ENCODE measurements at regions not wholly inside any gene's neighbourhood (a gene's known extent, or its start where the extent isn't known, plus 50 kb on each side); places are given as distances from the start of the nearest gene placed in this dataset.
"Not testable (repeated sequence)": the region's sequence is repeated elsewhere in the genome, so short reads cannot be mapped to it uniquely, and the experiment has no call there.

DNA sequence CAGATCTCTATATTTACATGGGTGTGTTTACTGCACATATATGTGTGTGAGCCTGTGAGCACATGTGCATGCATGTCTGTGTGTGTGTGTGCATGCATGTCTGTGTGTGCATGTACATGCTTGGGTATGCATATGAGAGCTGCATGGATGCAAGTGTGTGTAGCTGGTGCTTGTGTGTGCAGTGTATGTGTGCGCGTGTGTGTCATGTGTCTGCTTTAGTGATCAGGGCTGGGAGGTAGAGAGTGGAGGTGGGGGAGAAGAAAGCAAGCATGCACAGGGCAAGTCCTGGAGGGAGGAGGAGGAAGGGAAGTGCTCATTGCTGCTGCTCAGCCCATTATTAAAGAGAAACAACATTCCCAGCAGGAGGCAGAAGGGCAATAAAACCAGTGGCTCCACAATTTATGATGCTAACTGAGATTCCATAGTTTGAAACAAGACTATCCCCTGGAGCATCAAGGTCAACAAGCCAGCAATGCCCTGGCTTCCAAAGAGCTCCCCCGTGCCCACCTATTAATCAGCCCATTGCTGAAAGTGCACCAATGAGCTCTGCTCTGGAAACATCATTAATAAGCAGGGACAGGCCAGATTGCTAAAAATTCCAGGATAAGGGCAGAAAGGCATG is 414.0 kb downstream of the MAFB start:
- no peak overlapping the region for H3K4me3 ChIP-seq (ENCODE audit: low read depth, low read length)
- in situ Hi-C loops (cut with HindIII; ENCODE audit: low sequenced_read_pairs): no loop called here
- DNase-seq (ENCODE audit: low read depth): no peak
- TF ChIP-seq, protein P1, sequence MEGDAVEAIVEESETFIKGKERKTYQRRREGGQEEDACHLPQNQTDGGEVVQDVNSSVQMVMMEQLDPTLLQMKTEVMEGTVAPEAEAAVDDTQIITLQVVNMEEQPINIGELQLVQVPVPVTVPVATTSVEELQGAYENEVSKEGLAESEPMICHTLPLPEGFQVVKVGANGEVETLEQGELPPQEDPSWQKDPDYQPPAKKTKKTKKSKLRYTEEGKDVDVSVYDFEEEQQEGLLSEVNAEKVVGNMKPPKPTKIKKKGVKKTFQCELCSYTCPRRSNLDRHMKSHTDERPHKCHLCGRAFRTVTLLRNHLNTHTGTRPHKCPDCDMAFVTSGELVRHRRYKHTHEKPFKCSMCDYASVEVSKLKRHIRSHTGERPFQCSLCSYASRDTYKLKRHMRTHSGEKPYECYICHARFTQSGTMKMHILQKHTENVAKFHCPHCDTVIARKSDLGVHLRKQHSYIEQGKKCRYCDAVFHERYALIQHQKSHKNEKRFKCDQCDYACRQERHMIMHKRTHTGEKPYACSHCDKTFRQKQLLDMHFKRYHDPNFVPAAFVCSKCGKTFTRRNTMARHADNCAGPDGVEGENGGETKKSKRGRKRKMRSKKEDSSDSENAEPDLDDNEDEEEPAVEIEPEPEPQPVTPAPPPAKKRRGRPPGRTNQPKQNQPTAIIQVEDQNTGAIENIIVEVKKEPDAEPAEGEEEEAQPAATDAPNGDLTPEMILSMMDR (IDR thresholded peaks at IDR 0.05; ENCODE audit: low read depth, low read length, missing control alignments): no peak

DNA sequence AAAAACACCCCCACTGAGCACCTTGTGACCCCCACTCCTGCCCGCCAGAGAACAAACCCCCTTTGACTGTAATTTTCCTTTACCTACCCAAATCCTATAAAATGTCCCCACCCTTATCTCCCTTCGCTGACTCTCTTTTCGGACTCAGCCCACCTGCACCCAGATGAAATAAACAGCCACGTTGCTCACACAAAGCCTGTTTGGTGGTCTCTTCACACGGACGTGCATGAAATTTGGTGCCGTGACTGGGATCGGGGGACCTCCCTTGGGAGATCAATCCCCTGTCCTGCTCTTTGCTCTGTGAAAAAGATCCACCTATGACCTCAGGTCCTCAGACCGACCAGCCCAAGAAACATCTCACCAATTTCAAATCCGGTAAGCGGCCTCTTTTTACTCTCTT is 419.8 kb downstream of the MAFB start:
- H3K4me3 ChIP-seq (ENCODE audit: low read depth, low read length); DNase-seq (ENCODE audit: low read depth); in situ Hi-C loops (cut with HindIII; ENCODE audit: low sequenced_read_pairs): not testable (repeated sequence)

DNA sequence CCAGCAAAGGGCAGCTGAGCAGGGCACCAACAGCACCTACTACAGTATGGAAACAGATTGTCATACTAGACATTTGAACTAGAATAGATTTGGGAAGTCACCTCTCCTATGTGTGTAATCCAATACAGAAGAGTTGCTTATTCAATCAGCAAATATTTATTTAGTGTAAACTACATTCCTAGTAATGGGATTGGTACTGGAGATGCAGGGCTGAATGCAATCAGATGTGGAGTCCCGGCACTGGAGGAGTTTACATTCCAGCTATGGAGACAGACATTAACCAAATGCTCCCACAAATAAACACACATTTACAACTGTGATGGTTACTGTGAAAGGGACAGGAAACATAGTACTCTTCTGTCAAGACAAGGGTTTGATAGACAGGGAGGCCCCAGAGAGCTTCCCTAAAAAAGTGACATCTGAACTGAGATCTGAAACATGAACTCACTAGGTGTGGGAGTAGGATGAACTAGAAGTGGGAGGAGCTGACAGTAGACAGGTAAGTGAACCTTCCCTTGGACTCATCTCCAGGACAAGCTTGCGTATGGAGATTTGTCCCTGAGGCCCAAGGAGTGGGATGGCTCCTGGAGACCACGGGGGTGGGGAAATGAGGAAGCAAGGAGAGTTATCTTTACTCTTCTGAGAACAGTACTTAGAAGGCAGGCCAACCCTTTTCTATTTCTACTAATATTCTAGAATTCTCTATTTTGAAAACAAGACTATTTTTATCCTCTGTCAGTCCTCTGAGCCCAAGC is 420.5 kb downstream of the MAFB start:
- no peak overlapping the region for H3K4me3 ChIP-seq (ENCODE audit: low read depth, low read length)
- TF ChIP-seq, protein P1 (IDR thresholded peaks at IDR 0.05; ENCODE audit: low read depth, low read length, missing control alignments): no peak
- DNase-seq (ENCODE audit: low read depth): no peak
- in situ Hi-C loops (cut with HindIII; ENCODE audit: low sequenced_read_pairs): no loop called here

DNA sequence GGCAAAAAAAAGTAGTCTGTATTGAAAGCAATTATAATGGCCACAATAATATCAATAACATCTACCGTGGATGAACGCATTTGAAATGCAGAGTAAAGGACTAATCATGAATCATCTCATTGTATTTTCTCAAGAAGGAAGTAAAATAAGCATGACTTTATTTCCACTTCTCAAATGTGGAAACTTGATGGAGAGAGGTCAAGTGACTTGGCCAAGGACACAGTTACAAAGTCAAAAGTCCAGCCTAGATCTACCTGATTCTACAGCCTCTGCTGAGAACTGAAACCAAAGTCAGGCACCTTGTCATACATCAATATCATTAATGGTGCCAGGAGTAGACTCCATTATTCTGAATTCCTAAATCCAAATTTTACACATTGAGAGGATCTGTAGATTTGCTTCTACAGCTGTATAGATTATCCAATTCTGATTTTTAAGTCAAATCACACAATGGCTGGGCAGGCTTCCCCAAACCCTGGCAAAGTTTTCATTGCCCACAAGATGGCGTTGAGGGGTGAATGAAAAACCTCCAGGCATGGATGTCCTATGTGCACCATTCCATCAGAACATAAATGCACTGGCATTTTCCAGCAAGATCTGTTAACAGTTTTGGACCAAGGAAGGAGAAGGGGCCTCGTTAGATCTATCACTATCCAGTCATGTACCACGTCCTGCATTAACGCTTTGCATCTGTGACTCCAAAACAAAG is 423.1 kb downstream of the MAFB start:
- no peak overlapping the region for H3K4me3 ChIP-seq (ENCODE audit: low read depth, low read length)
- no peak for DNase-seq (ENCODE audit: low read depth)
- TF ChIP-seq, protein P1 (IDR thresholded peaks at IDR 0.05; ENCODE audit: low read depth, low read length, missing control alignments): peak; percentile 56
- in situ Hi-C loops (cut with HindIII; ENCODE audit: low sequenced_read_pairs): no loop called here

DNA sequence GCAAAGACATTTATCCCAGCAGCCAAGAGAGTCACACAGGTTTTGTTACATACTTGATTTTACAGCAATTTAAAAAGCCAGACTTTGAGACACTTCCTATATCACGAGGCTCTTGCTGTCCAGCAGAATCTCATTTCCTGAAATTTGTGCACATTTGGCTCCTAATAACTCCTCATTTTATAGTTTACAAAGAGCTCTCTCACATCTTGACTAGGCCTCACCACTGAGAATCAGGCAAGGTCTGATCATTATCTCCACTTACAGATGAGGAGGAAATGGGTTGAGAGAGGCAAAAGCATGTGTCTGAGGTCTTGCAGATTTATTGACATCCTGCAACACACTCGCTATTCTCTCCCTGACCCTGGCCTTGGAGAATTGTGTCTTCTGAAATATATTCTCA is 426.8 kb downstream of the MAFB start:
- DNase-seq (ENCODE audit: low read depth): no peak
- in situ Hi-C loops (cut with HindIII; ENCODE audit: low sequenced_read_pairs): no loop called here
- H3K4me3 ChIP-seq (ENCODE audit: low read depth, low read length): no peak overlapping the region
- TF ChIP-seq, protein P1 (IDR thresholded peaks at IDR 0.05; ENCODE audit: low read depth, low read length, missing control alignments): no peak

DNA sequence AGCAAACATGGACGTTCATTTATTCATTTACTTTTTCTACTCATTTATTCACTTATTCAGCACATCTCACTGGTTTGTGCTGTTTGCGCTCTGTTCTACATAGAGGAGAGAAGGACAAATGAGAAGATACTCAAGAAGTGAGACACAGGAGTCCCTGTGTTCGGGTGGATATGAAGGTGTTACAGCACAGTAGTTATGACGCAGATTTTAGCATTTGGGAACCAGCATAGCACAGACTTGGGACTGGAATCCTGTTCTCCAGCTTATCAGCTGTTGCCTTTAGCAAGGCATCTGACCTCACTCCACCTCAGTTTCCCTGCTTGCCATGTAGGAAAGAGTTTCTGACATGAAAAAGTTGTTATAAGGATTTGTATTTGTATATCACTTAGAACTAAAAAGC is 430.1 kb downstream of the MAFB start:
- DNase-seq (ENCODE audit: low read depth): no peak
- TF ChIP-seq, protein P1 (IDR thresholded peaks at IDR 0.05; ENCODE audit: low read depth, low read length, missing control alignments): no peak
- H3K4me3 ChIP-seq (ENCODE audit: low read depth, low read length): no peak overlapping the region
- in situ Hi-C loops (cut with HindIII; ENCODE audit: low sequenced_read_pairs): no loop called here

DNA sequence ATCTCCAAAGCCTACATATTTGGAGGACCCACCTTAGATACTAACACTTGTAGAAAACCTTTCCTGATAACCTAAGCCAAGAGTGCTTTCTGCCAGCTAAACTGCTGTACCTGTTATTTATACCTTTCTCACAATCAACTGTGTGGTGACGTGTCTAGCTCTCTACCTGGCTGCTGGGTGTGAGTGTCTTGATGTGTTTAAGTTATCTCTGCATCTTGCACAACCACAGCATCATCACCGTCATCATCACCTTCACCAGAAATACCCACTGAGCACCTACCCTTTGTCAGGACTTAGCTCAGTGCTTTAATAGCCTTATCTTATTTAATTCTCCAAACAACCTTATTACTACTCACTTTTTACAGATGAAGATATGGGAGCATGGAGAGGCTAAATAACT is 431.3 kb downstream of the MAFB start:
- TF ChIP-seq, protein P1 (IDR thresholded peaks at IDR 0.05; ENCODE audit: low read depth, low read length, missing control alignments): no peak
- in situ Hi-C loops (cut with HindIII; ENCODE audit: low sequenced_read_pairs): no loop called here
- DNase-seq (ENCODE audit: low read depth): no peak
- H3K4me3 ChIP-seq (ENCODE audit: low read depth, low read length): no peak overlapping the region
